Adipocyte (in vitro differentiated cells): ENCODE measurements at regions not wholly inside any gene's neighbourhood (a gene's known extent, or its start where the extent isn't known, plus 50 kb on each side); places are given as distances from the start of the nearest gene placed in this dataset.

Source experiments
- DNase-seq: peaks from one replicate; pipeline ENCODE4 v3.0.0-alpha.2; 2015; ENCODE audit warnings: low read depth
- H3K27me3 ChIP-seq: replicated peaks from 2 replicates; pipeline ENCODE4 v1.7.0; 2013; ENCODE audit warnings: mild to moderate bottlenecking, low read length, moderate library complexity; ENCODE audit not compliant: control insufficient read depth, insufficient read depth
- H3K36me3 ChIP-seq: 2 replicates; pipeline ENCODE4 v1.7.0; 2013; ENCODE audit warnings: low read length, mild to moderate bottlenecking, moderate library complexity; ENCODE audit not compliant: control insufficient read depth, insufficient read depth, severe bottlenecking
- H3K4me1 ChIP-seq: 2 replicates; pipeline ENCODE4 v1.7.0; 2013; ENCODE audit warnings: mild to moderate bottlenecking, low read length, moderate library complexity; ENCODE audit not compliant: control insufficient read depth, insufficient read depth
- H3K4me3 ChIP-seq: 2 replicates; pipeline ENCODE4 v1.7.0; 2013; ENCODE audit warnings: mild to moderate bottlenecking, low read length, moderate library complexity
- H3K9ac ChIP-seq: 2 replicates; pipeline ENCODE4 v1.7.0; 2013; ENCODE audit warnings: mild to moderate bottlenecking, low read length, moderate library complexity
- H3K9me3 ChIP-seq: 2 replicates; pipeline ENCODE4 v1.7.0; 2013; ENCODE audit warnings: mild to moderate bottlenecking, low read length, moderate library complexity; ENCODE audit not compliant: control insufficient read depth

- Histone ChIP-seq H3K4me3 (no peak overlapping the region), H3K9ac (no peak overlapping the region), H3K4me1 (no peaks in the 10 kb centered on the region), H3K27me3 (no peaks in the 10 kb centered on the region), H3K36me3 (no peaks in the 10 kb centered on the region), H3K9me3 (no peaks in the 10 kb centered on the region)
- no peak for DNase-seq
These were observed 1960.9 kb upstream of the DEFB115 start for GRCh38 chr20:29296256-29297230.

- Histone ChIP-seq H3K27me3 (no peaks in the 10 kb centered on the region), H3K9ac (no peak overlapping the region), H3K9me3 (no peaks in the 10 kb centered on the region), H3K4me1 (no peaks in the 10 kb centered on the region), H3K36me3 (no peaks in the 10 kb centered on the region), H3K4me3 (no peak overlapping the region)
- DNase-seq = no peak
These were observed 1959.8 kb upstream of the DEFB115 start for GRCh38 chr20:29297411-29298270.

- DNase-seq = no peak
- Histone ChIP-seq H3K27me3 (no peaks in the 10 kb centered on the region), H3K9me3 (no peaks in the 10 kb centered on the region), H3K9ac (no peak overlapping the region), H3K4me3 (no peak overlapping the region), H3K4me1 (no peaks in the 10 kb centered on the region), H3K36me3 (no peaks in the 10 kb centered on the region)
These were observed 1959.2 kb upstream of the DEFB115 start for GRCh38 chr20:29298271-29298590.

- Histone ChIP-seq H3K36me3 (no peaks in the 10 kb centered on the region), H3K27me3 (no peaks in the 10 kb centered on the region), H3K4me1 (no peaks in the 10 kb centered on the region), H3K4me3 (no peak overlapping the region), H3K9me3 (no peaks in the 10 kb centered on the region), H3K9ac (no peak overlapping the region)
- DNase-seq = no peak
These were observed 1958.5 kb upstream of the DEFB115 start for GRCh38 chr20:29298759-29299613.

- Histone ChIP-seq H3K36me3 (no peaks in the 10 kb centered on the region), H3K9ac (no peak overlapping the region), H3K4me3 (no peak overlapping the region), H3K4me1 (no peaks in the 10 kb centered on the region), H3K27me3 (no peaks in the 10 kb centered on the region), H3K9me3 (no peaks in the 10 kb centered on the region)
- no peak for DNase-seq
These were observed 1957.5 kb upstream of the DEFB115 start for GRCh38 chr20:29299811-29300578.

- H3K4me1 ChIP-seq = no peaks in the 10 kb centered on the region
- H3K27me3 ChIP-seq = no peaks in the 10 kb centered on the region
- DNase-seq = no peak
- no peaks in the 10 kb centered on the region for H3K9me3 ChIP-seq
- H3K36me3 ChIP-seq = no peaks in the 10 kb centered on the region
- H3K9ac ChIP-seq = no peak overlapping the region
- no peak overlapping the region for H3K4me3 ChIP-seq
These were observed 1956.6 kb upstream of the DEFB115 start for GRCh38 chr20:29300579-29301551.

GRCh38 chr20:29301624-29302259, 1955.7 kb upstream of the DEFB115 start:
- Histone ChIP-seq H3K27me3 (no peaks in the 10 kb centered on the region), H3K4me3 (no peak overlapping the region), H3K4me1 (no peaks in the 10 kb centered on the region), H3K9me3 (no peaks in the 10 kb centered on the region), H3K36me3 (no peaks in the 10 kb centered on the region), H3K9ac (no peak overlapping the region)
- no peak for DNase-seq

GRCh38 chr20:29302979-29303644, 1954.4 kb upstream of the DEFB115 start:
- DNase-seq = no peak
- H3K9ac ChIP-seq = no peak overlapping the region
- H3K4me1 ChIP-seq = no peaks in the 10 kb centered on the region
- H3K36me3 ChIP-seq = no peaks in the 10 kb centered on the region
- H3K9me3 ChIP-seq = no peaks in the 10 kb centered on the region
- no peaks in the 10 kb centered on the region for H3K27me3 ChIP-seq
- no peak overlapping the region for H3K4me3 ChIP-seq

GRCh38 chr20:29306390-29307072, 1950.9 kb upstream of the DEFB115 start:
- Histone ChIP-seq H3K4me3 (no peak overlapping the region), H3K36me3 (no peaks in the 10 kb centered on the region), H3K9me3 (no peaks in the 10 kb centered on the region), H3K4me1 (no peaks in the 10 kb centered on the region), H3K27me3 (no peaks in the 10 kb centered on the region), H3K9ac (no peak overlapping the region)
- DNase-seq = no peak
